ENCODE measurements at regions not wholly inside any gene's neighbourhood (a gene's known extent, or its start where the extent isn't known, plus 50 kb on each side); places are given as distances from the start of the nearest gene placed in this dataset.

- Histone ChIP-seq H3K36me3 (ENCODE audit: low read depth) (no peaks in the 10 kb centered on the region), H4K20me1 (ENCODE audit: insufficient read depth) (no peaks in the 10 kb centered on the region), H3F3A (ENCODE audit: insufficient read depth, low read depth) (no peaks in the 10 kb centered on the region), H3K9me2 (ENCODE audit: insufficient read depth) (no peaks in the 10 kb centered on the region), H3K79me2 (ENCODE audit: low read depth) (no peaks in the 10 kb centered on the region), H3K9me3 (ENCODE audit: insufficient read depth, low read depth) (no peaks in the 10 kb centered on the region), H3K4me3 (no peak overlapping the region), H3K27ac (no peak overlapping the region), H2AFZ (no peak overlapping the region), H3K27me3 (ENCODE audit: insufficient read depth, low read depth) (no peaks in the 10 kb centered on the region), H3K4me1 (replicated peaks; ENCODE audit: insufficient read depth) (no peaks in the 10 kb centered on the region), H3K4me2 (no peak overlapping the region)
- ChIA-PET CTCF (no interaction called here), POLR2A (ENCODE audit: unreplicated experiment) (no interaction called here)
- BruUV-seq (replicated peaks) = no TSS peak
- no peak for DNase-seq
- TF ChIP-seq EZH2 (IDR thresholded peaks at IDR 0.05; ENCODE audit: low read depth) (no peak), CTCF (conservative IDR thresholded peaks at IDR 0.05) (no peak)
- intact Hi-C loops (cut with micrococcal nuclease; ENCODE audit: unreplicated experiment) = no loop called here
Observed at GRCh38 chr5:60312098-60312497, 387.9 kb downstream of the DEPDC1B start.

- Histone ChIP-seq H3K36me3 (ENCODE audit: low read depth) (no peaks in the 10 kb centered on the region), H3K4me1 (replicated peaks; ENCODE audit: insufficient read depth) (no peaks in the 10 kb centered on the region), H3K4me3 (no peak overlapping the region), H3K9me2 (ENCODE audit: insufficient read depth) (no peaks in the 10 kb centered on the region), H3K79me2 (ENCODE audit: low read depth) (no peaks in the 10 kb centered on the region), H3K27ac (no peak overlapping the region), H3K4me2 (no peak overlapping the region), H4K20me1 (ENCODE audit: insufficient read depth) (no peaks in the 10 kb centered on the region), H3K9me3 (ENCODE audit: insufficient read depth, low read depth) (no peaks in the 10 kb centered on the region), H3K27me3 (ENCODE audit: insufficient read depth, low read depth) (no peaks in the 10 kb centered on the region), H2AFZ (no peak overlapping the region), H3F3A (ENCODE audit: insufficient read depth, low read depth) (no peaks in the 10 kb centered on the region)
- ChIA-PET POLR2A (ENCODE audit: unreplicated experiment) (no interaction called here), CTCF (no interaction called here)
- intact Hi-C loops (cut with micrococcal nuclease; ENCODE audit: unreplicated experiment) = no loop called here
- no peak for DNase-seq
- BruUV-seq (replicated peaks) = no TSS peak
- no peak for TF ChIP-seq CTCF (conservative IDR thresholded peaks at IDR 0.05)
- TF ChIP-seq EZH2 (IDR thresholded peaks at IDR 0.05; ENCODE audit: low read depth) = no peak
Observed at GRCh38 chr5:60299944-60300343, 400.0 kb downstream of the DEPDC1B start.

DNA sequence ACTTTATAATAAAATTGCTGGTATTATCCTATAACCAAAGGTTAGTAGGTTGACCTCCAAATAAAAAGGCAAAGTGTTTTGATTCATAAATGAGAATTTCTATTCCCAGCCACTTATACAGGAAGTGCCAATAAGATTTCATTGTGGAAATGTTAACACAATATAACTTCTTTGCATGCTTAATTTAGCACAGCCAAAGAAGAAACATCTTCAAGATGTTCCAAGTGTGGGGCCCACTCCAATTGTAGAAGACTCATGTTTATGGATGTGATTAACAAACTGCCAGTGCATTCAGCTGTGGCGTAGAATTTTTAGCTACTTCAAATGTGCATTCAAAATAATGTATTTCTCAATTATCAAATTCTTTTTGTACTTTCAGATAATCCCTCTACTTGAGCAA lies 402.3 kb downstream of the DEPDC1B start:
- Histone ChIP-seq H3K27ac (no peak overlapping the region), H3K4me3 (no peak overlapping the region), H3K4me2 (no peak overlapping the region), H3K27me3 (ENCODE audit: insufficient read depth, low read depth) (no peaks in the 10 kb centered on the region), H2AFZ (no peak overlapping the region), H3K4me1 (replicated peaks; ENCODE audit: insufficient read depth) (no peaks in the 10 kb centered on the region), H3K36me3 (ENCODE audit: low read depth) (no peaks in the 10 kb centered on the region), H4K20me1 (ENCODE audit: insufficient read depth) (no peaks in the 10 kb centered on the region), H3K9me2 (ENCODE audit: insufficient read depth) (no peaks in the 10 kb centered on the region), H3F3A (ENCODE audit: insufficient read depth, low read depth) (no peaks in the 10 kb centered on the region), H3K79me2 (ENCODE audit: low read depth) (no peaks in the 10 kb centered on the region), H3K9me3 (ENCODE audit: insufficient read depth, low read depth) (no peaks in the 10 kb centered on the region)
- POLR2A ChIA-PET (ENCODE audit: unreplicated experiment) = no interaction called here
- TF ChIP-seq EZH2 (IDR thresholded peaks at IDR 0.05; ENCODE audit: low read depth) (no peak), CTCF (conservative IDR thresholded peaks at IDR 0.05) (no peak)
- no peak for DNase-seq
- no TSS peak for BruUV-seq (replicated peaks)
- CTCF ChIA-PET = no interaction called here
- intact Hi-C loops (cut with micrococcal nuclease; ENCODE audit: unreplicated experiment) = no loop called here
